NB4 (cell line): ENCODE measurements at regions not wholly inside any gene's neighbourhood (a gene's known extent, or its start where the extent isn't known, plus 50 kb on each side); places are given as distances from the start of the nearest gene placed in this dataset.

Experiments
- MYC ChIP-seq: IDR thresholded peaks from 2 replicates; pipeline ENCODE4 v1.6.1; 2011; ENCODE audit warnings: low read depth, low read length
- TF ChIP-seq, protein P1 (sequence below): IDR thresholded peaks from one replicate; pipeline ENCODE4 v1.5.1; 2012; ENCODE audit warnings: low read depth, low read length

- TF ChIP-seq, protein P1, sequence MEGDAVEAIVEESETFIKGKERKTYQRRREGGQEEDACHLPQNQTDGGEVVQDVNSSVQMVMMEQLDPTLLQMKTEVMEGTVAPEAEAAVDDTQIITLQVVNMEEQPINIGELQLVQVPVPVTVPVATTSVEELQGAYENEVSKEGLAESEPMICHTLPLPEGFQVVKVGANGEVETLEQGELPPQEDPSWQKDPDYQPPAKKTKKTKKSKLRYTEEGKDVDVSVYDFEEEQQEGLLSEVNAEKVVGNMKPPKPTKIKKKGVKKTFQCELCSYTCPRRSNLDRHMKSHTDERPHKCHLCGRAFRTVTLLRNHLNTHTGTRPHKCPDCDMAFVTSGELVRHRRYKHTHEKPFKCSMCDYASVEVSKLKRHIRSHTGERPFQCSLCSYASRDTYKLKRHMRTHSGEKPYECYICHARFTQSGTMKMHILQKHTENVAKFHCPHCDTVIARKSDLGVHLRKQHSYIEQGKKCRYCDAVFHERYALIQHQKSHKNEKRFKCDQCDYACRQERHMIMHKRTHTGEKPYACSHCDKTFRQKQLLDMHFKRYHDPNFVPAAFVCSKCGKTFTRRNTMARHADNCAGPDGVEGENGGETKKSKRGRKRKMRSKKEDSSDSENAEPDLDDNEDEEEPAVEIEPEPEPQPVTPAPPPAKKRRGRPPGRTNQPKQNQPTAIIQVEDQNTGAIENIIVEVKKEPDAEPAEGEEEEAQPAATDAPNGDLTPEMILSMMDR: no peak
- TF ChIP-seq MYC: no peak
Measured at GRCh38 chr3:152218602-152219001, 50.1 kb upstream of the MBNL1 start.
